ENCODE measurements at regions not wholly inside any gene's neighbourhood (a gene's known extent, or its start where the extent isn't known, plus 50 kb on each side); places are given as distances from the start of the nearest gene placed in this dataset.

DNA sequence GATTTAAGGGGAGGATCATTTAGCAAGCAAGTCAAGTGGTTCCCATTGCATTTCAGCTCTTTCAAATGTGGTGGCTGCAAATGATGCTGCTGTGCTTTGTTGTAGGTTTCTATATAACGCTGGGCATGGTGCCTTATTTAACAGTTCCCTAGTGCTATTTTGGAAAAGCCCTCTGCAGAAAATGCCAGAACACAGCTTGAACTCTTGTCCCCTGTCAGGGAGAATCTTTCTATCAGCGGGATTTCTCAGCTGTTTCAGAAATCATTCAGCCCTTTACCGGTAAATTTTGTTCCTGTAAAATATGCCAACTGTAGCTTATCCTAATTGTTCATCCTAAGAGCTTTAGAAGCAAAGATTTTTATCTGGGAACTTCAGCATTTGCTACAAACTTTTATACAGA is 77.8 kb upstream of the DTNA start:
- H3K4me3 ChIP-seq (ENCODE audit: low read depth, low read length), result no peak overlapping the region
- TF ChIP-seq CTCF (IDR thresholded peaks at IDR 0.05; ENCODE audit: low read depth, low read length), result no peak

GRCh38 chr18:34633368-34633767 is 76.7 kb upstream of the DTNA start:
- no peak overlapping the region for H3K4me3 ChIP-seq (ENCODE audit: low read depth, low read length)
- no peak for TF ChIP-seq CTCF (IDR thresholded peaks at IDR 0.05; ENCODE audit: low read depth, low read length)

GRCh38 chr18:34637094-34637801 is 72.8 kb upstream of the DTNA start:
- H3K4me3 ChIP-seq (ENCODE audit: low read depth, low read length), result no peak overlapping the region
- no peak for TF ChIP-seq CTCF (IDR thresholded peaks at IDR 0.05; ENCODE audit: low read depth, low read length)

GRCh38 chr18:34639687-34640086 is 70.4 kb upstream of the DTNA start:
- TF ChIP-seq CTCF (IDR thresholded peaks at IDR 0.05; ENCODE audit: low read depth, low read length), result no peak
- no peak overlapping the region for H3K4me3 ChIP-seq (ENCODE audit: low read depth, low read length)

- no peak for TF ChIP-seq CTCF (IDR thresholded peaks at IDR 0.05; ENCODE audit: low read depth, low read length)
- H3K4me3 ChIP-seq (ENCODE audit: low read depth, low read length), result no peak overlapping the region
Observed at GRCh38 chr18:34640276-34640675, 69.8 kb upstream of the DTNA start.

- TF ChIP-seq CTCF (IDR thresholded peaks at IDR 0.05; ENCODE audit: low read depth, low read length), result no peak
- no peak overlapping the region for H3K4me3 ChIP-seq (ENCODE audit: low read depth, low read length)
Observed at GRCh38 chr18:34643989-34644388, 66.1 kb upstream of the DTNA start.

- no peak overlapping the region for H3K4me3 ChIP-seq (ENCODE audit: low read depth, low read length)
Observed at GRCh38 chr18:34647251-34647650, 62.8 kb upstream of the DTNA start.

More at GRCh38 chr18:34647251-34647650, 62.8 kb upstream of the DTNA start:
- no peak for TF ChIP-seq CTCF (IDR thresholded peaks at IDR 0.05; ENCODE audit: low read depth, low read length)
